Stimulated activated CD4-positive, alpha-beta T cell treated with anti-CD3 and anti-CD28 coated beads, Interleukin-15, amount 100 ng/mL, for 24 hours (primary cell): ENCODE measurements at regions not wholly inside any gene's neighbourhood (a gene's known extent, or its start where the extent isn't known, plus 50 kb on each side); places are given as distances from the start of the nearest gene placed in this dataset.
"Not testable (repeated sequence)": the region's sequence is repeated elsewhere in the genome, so short reads cannot be mapped to it uniquely, and the experiment has no call there.

Source experiments
- DNase-seq: peaks from one replicate; pipeline ENCODE4 v3.0.0-alpha.2; 2020

GRCh38 chr11:21933095-21933494 is 259.8 kb upstream of the ANO5 start:
- DNase-seq, result no peak

- DNase-seq, result no peak
Observed at GRCh38 chr11:21944577-21944976, 248.3 kb upstream of the ANO5 start.

- DNase-seq, result no peak
Observed at GRCh38 chr11:21948876-21949275, 244.0 kb upstream of the ANO5 start.

- DNase-seq, result no peak
Observed at GRCh38 chr11:21949763-21950413, 243.0 kb upstream of the ANO5 start.

GRCh38 chr11:21963013-21963412 is 229.9 kb upstream of the ANO5 start:
- no peak for DNase-seq

GRCh38 chr11:21965221-21965620 is 227.7 kb upstream of the ANO5 start:
- DNase-seq, result no peak

- no peak for DNase-seq
Observed at GRCh38 chr11:21968702-21969101, 224.2 kb upstream of the ANO5 start.

GRCh38 chr11:21969841-21970240 is 223.0 kb upstream of the ANO5 start:
- no peak for DNase-seq

GRCh38 chr11:21975242-21975641 is 217.6 kb upstream of the ANO5 start:
- DNase-seq, result no peak

GRCh38 chr11:21976210-21976609 is 216.7 kb upstream of the ANO5 start:
- DNase-seq, result no peak

GRCh38 chr11:21983431-21983830 is 209.5 kb upstream of the ANO5 start:
- DNase-seq, result no peak

GRCh38 chr11:21986361-21986760 is 206.5 kb upstream of the ANO5 start:
- DNase-seq, result no peak

GRCh38 chr11:21987261-21987660 is 205.6 kb upstream of the ANO5 start:
- no peak for DNase-seq

- DNase-seq, result no peak
Observed at GRCh38 chr11:21988477-21988876, 204.4 kb upstream of the ANO5 start.

GRCh38 chr11:22001803-22002202 is 191.1 kb upstream of the ANO5 start:
- DNase-seq, result not testable (repeated sequence)

- no peak for DNase-seq
Observed at GRCh38 chr11:22006901-22007300, 186.0 kb upstream of the ANO5 start.

- DNase-seq, result no peak
Observed at GRCh38 chr11:22031791-22032190, 161.1 kb upstream of the ANO5 start.

GRCh38 chr11:22037505-22037904 is 155.4 kb upstream of the ANO5 start:
- no peak for DNase-seq

GRCh38 chr11:22041039-22041438 is 151.8 kb upstream of the ANO5 start:
- DNase-seq, result no peak

GRCh38 chr11:22042081-22042480 is 150.8 kb upstream of the ANO5 start:
- DNase-seq, result no peak

GRCh38 chr11:22044126-22044525 is 148.8 kb upstream of the ANO5 start:
- DNase-seq, result no peak

GRCh38 chr11:22049276-22049675 is 143.6 kb upstream of the ANO5 start:
- DNase-seq, result no peak

- no peak for DNase-seq
Observed at GRCh38 chr11:22065472-22065871, 127.4 kb upstream of the ANO5 start.

- DNase-seq, result no peak
Observed at GRCh38 chr11:22069844-22070243, 123.0 kb upstream of the ANO5 start.

- DNase-seq, result no peak
Observed at GRCh38 chr11:22076271-22076930, 116.5 kb upstream of the ANO5 start.
